Peyer's patch (tissue), 4 donors: ENCODE measurements at regions not wholly inside any gene's neighbourhood (a gene's known extent, or its start where the extent isn't known, plus 50 kb on each side); places are given as distances from the start of the nearest gene placed in this dataset.

Experiments
- DNase-seq, 3 donors: peaks; one replicate each; pipeline ENCODE4 v3.0.0-alpha.2; 2017 to 2019
- H3K27ac ChIP-seq, 4 donors: fragments of 200-600 bp; sonication (generic); one replicate each; pipeline ENCODE4 v1.5.1; 2016 to 2019
- H3K27me3 ChIP-seq, 2 donors: fragments of 200-600 bp; sonication (generic); one replicate each; pipeline ENCODE4 v1.5.1; 2019
- H3K36me3 ChIP-seq, 3 donors: fragments of 200-600 bp; sonication (generic); one replicate each; pipeline ENCODE4 v1.5.1; 2016 to 2019
- H3K4me1 ChIP-seq, 4 donors: fragments of 200-600 bp; sonication (generic); one replicate each; pipeline ENCODE4 v1.5.1; 2016 to 2019
- H3K4me3 ChIP-seq, 4 donors: fragments of 200-600 bp; sonication (generic); 1 replicate in 3 of 4; 2 replicates in 1 of 4; pipeline ENCODE4 v1.5.1; 2016 to 2019; ENCODE audit warnings: mild to moderate bottlenecking in 1 of 4
- H3K9me3 ChIP-seq, 4 donors: fragments of 200-600 bp; sonication (generic); one replicate each; pipeline ENCODE4 v1.5.1; 2016 to 2019; ENCODE audit warnings: mild to moderate bottlenecking in 1 of 4
- POLR2A ChIP-seq, 2 donors: fragments of 450-650 bp; IDR thresholded peaks; one replicate each; pipeline ENCODE4 v1.5.1; 2017; ENCODE audit warnings: antibody characterized with exemption in 2 of 2, mild to moderate bottlenecking in 2 of 2, moderate library complexity in 2 of 2
- TF ChIP-seq, protein P1 (sequence below), 6 experiments: fragments of 450-650 bp in 4 of 6; fragments of 200-600 bp in 2 of 6; sonication (generic) in 1 of 6; IDR thresholded peaks; one replicate each; pipeline ENCODE4 v1.5.1; 2017 to 2019; ENCODE audit warnings: antibody characterized with exemption in 6 of 6, mild to moderate bottlenecking in 3 of 6, moderate library complexity in 1 of 6

DNA sequence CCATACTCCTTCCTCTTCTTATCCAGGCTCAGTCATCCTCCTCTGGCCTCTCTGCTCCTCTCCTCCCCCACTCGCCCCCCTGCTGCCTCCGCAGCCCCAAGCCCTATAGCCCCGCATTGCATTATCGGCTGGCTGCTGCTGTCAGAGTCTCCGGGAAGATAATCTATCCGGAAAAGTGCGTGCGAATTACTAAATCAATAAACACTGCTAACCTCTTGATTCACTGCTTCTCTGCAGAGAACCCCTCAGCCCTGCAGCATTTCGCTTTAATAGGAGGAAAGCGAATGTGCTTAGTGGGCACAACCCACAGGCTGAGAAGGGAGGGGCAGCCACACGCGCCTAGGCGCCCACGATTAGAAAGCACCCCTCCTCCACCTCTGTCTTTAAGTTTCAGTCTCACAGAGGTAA, 167.6 kb downstream of the ABHD5 start:
- no peak overlapping the region for H3K27ac ChIP-seq
- no peak overlapping the region for H3K4me3 ChIP-seq
- no peak for TF ChIP-seq POLR2A (IDR thresholded peaks at IDR 0.05)
- TF ChIP-seq, protein P1, sequence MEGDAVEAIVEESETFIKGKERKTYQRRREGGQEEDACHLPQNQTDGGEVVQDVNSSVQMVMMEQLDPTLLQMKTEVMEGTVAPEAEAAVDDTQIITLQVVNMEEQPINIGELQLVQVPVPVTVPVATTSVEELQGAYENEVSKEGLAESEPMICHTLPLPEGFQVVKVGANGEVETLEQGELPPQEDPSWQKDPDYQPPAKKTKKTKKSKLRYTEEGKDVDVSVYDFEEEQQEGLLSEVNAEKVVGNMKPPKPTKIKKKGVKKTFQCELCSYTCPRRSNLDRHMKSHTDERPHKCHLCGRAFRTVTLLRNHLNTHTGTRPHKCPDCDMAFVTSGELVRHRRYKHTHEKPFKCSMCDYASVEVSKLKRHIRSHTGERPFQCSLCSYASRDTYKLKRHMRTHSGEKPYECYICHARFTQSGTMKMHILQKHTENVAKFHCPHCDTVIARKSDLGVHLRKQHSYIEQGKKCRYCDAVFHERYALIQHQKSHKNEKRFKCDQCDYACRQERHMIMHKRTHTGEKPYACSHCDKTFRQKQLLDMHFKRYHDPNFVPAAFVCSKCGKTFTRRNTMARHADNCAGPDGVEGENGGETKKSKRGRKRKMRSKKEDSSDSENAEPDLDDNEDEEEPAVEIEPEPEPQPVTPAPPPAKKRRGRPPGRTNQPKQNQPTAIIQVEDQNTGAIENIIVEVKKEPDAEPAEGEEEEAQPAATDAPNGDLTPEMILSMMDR (IDR thresholded peaks at IDR 0.05), result no peak
- H3K27me3 ChIP-seq, result no peaks in the 10 kb centered on the region
- DNase-seq, result peak in 1 of 3 donors; percentile 11
- H3K36me3 ChIP-seq, result no peaks in the 10 kb centered on the region
- H3K9me3 ChIP-seq, result no peaks in the 10 kb centered on the region
- no peaks in the 10 kb centered on the region for H3K4me1 ChIP-seq

DNA sequence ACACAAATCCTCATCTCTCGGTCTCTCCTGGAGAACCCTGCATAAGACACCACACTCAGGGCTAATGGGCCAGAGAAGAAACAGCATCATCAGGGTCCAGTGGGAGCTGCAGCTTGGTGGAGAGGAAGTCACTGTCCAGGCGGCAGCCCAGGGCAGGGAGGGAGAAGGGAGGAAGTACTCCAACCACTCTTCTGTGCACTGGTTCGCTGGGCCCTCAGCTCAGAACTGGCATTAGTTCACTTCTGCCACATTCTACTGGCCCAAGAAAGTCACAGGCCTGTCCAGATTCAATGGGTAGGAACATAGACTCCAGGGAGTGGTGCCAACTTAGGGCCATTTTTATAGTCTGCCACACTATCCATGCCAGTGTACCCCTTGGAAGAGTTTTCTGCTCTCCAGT, 169.0 kb downstream of the ABHD5 start:
- TF ChIP-seq POLR2A (IDR thresholded peaks at IDR 0.05), result no peak
- TF ChIP-seq, protein P1 (IDR thresholded peaks at IDR 0.05), result no peak
- Histone ChIP-seq H3K36me3 (no peaks in the 10 kb centered on the region), H3K9me3 (no peaks in the 10 kb centered on the region), H3K27me3 (no peaks in the 10 kb centered on the region), H3K27ac (no peak overlapping the region), H3K4me3 (no peak overlapping the region), H3K4me1 (no peaks in the 10 kb centered on the region)
- peak in 1 of 3 donors; percentile 18 for DNase-seq

DNA sequence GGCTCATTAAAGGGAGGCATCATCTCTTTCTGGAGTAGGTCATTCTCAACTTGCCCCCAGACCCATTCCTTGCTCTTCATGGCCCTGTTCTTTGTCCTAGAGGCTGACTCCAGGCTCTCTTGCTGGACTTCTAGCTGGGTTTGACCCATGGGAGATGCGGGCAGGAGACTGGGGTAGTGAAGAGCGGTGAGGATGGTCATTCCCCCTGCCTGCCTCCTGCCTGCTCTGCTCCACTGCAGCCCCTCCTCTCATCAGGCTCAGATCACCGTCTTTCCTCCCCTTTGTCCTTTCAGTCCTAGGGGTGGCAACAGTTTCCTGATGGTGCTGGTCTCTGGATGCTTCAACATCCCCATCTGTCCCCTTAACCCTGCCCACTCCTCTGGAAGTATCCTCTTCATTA, 170.9 kb downstream of the ABHD5 start:
- DNase-seq, result no peak
- no peaks in the 10 kb centered on the region for H3K36me3 ChIP-seq
- H3K27ac ChIP-seq, result no peak overlapping the region
- H3K9me3 ChIP-seq, result no peaks in the 10 kb centered on the region
- no peaks in the 10 kb centered on the region for H3K4me1 ChIP-seq
- H3K27me3 ChIP-seq, result no peaks in the 10 kb centered on the region
- TF ChIP-seq POLR2A (IDR thresholded peaks at IDR 0.05), result no peak
- TF ChIP-seq, protein P1 (IDR thresholded peaks at IDR 0.05), result no peak
- no peak overlapping the region for H3K4me3 ChIP-seq

DNA sequence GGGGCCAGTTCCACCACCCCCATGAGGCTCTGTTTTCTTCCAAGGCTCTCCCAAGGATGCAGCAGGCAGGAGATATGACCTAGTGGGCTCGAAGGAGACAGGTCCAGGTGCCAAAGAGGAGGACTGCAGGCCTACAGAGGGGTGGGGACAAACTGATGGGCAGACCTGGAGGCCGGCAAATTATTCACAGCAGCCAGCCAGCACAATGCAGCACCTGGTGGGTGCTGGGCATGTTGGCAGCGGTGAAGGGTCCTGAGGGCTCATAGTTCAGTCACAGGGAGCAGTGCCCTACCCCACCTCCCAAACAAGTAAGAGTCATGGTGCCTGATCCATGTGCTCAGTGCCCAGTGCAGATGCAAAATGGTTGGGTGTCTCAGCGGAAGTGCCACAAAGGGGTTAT, 171.7 kb downstream of the ABHD5 start:
- H3K9me3 ChIP-seq, result no peaks in the 10 kb centered on the region
- peak in 1 of 3 donors; percentile 18 for DNase-seq
- no peaks in the 10 kb centered on the region for H3K36me3 ChIP-seq
- no peaks in the 10 kb centered on the region for H3K27me3 ChIP-seq
- H3K27ac ChIP-seq, result no peak overlapping the region
- H3K4me1 ChIP-seq, result no peaks in the 10 kb centered on the region
- H3K4me3 ChIP-seq, result no peak overlapping the region
- no peak for TF ChIP-seq POLR2A (IDR thresholded peaks at IDR 0.05)
- TF ChIP-seq, protein P1 (IDR thresholded peaks at IDR 0.05), result no peak

DNA sequence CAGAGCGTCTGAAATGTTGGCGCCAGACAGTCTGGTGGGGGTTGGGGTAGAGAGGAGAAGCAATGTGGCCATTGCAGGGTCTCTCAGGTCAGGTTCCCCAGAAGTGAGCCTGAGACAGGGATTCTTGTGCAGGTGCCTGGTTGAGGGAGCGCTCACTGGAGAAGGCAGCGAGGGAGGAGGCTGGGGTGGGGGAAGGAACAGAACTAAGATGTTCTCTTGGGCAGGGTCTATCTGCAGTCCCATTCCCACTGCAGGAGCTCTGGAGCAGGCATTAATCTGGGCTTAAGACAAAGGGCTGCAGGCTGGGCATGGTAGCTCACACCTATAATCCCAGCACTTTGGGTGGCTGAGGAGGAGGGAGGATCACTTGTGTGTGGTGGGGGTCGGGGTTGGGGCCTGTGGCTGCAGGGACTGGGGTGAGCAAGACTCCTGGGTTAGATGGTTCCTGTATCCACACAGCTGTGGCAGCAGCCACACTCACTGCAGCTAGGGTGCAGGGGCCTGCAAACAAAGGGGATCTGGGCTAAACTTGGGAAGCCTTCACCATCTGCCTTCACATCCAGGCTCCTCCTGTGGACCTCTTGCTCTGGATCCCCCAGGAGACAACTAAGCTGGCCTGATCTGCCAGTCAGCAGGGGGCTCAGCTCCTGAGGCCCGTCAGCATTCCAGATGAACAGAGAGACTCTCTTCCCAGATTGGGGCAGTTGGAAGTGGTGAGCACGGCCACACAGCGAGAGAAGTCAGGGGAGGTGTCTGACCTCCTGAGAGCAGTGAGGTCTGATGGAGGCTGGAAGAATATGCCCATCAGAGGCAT, 172.5 kb downstream of the ABHD5 start:
- TF ChIP-seq, protein P1 (IDR thresholded peaks at IDR 0.05), result no peak
- TF ChIP-seq POLR2A (IDR thresholded peaks at IDR 0.05), result no peak
- H3K4me3 ChIP-seq, result no peak overlapping the region
- DNase-seq, result peak in 1 of 3 donors; percentile 13
- no peaks in the 10 kb centered on the region for H3K36me3 ChIP-seq
- H3K27ac ChIP-seq, result no peak overlapping the region
- no peaks in the 10 kb centered on the region for H3K27me3 ChIP-seq
- no peaks in the 10 kb centered on the region for H3K4me1 ChIP-seq
- no peaks in the 10 kb centered on the region for H3K9me3 ChIP-seq
